ENCODE measurements at regions not wholly inside any gene's neighbourhood (a gene's known extent, or its start where the extent isn't known, plus 50 kb on each side); places are given as distances from the start of the nearest gene placed in this dataset.

- POLR2A ChIA-PET = no interaction called here
- CTCF ChIA-PET = no interaction called here
- no peak for TF ChIP-seq ZSCAN23 (tag by site-specific recombination; IDR thresholded peaks at IDR 0.05)
- no peak for TF ChIP-seq GFI1B (tag by site-specific recombination; IDR thresholded peaks at IDR 0.05)
- TF ChIP-seq OVOL3 (tag by site-specific recombination; IDR thresholded peaks at IDR 0.05) = no peak
- TF ChIP-seq ZNF266 (tag by site-specific recombination; IDR thresholded peaks at IDR 0.05; ENCODE audit: low read depth) = no peak
- no peak for TF ChIP-seq BCL6B (tag by site-specific recombination; IDR thresholded peaks at IDR 0.05)
- no peak for TF ChIP-seq PRDM4 (tag by site-specific recombination; IDR thresholded peaks at IDR 0.05)
- TF ChIP-seq GLI2 (tag by site-specific recombination; IDR thresholded peaks at IDR 0.05; ENCODE audit: borderline replicate concordance, low read depth) = no peak
- no peak for TF ChIP-seq ZBTB21 (tag by site-specific recombination; IDR thresholded peaks at IDR 0.05)
- no peak for TF ChIP-seq ZNF239 (tag by site-specific recombination; IDR thresholded peaks at IDR 0.05)
- no peak for TF ChIP-seq IKZF3 (tag by site-specific recombination; IDR thresholded peaks at IDR 0.05)
- H3K27ac ChIP-seq (ENCODE audit: extremely low read depth, low read depth, low read length) = no peak overlapping the region
- no peaks in the 10 kb centered on the region for H3K4me1 ChIP-seq (ENCODE audit: control insufficient read depth, insufficient read depth, low read length)
- H3K4me3 ChIP-seq (ENCODE audit: low read depth, low read length) = no peak overlapping the region
- no peaks in the 10 kb centered on the region for H3K9me3 ChIP-seq (ENCODE audit: control insufficient read depth, insufficient read depth, low read depth, low read length)
- no peaks in the 10 kb centered on the region for H3K36me3 ChIP-seq (ENCODE audit: control insufficient read depth in 2 of 2, insufficient read depth in 1 of 2, low read length in 2 of 2)
Measured at GRCh38 chr13:55617241-55617640, 1523.5 kb upstream of the PRR20A start.

GRCh38 chr13:55627221-55627620, 1513.5 kb upstream of the PRR20A start:
- H3K4me1 ChIP-seq (ENCODE audit: control insufficient read depth, insufficient read depth, low read length) = no peaks in the 10 kb centered on the region
- POLR2A ChIA-PET = no interaction called here
- TF ChIP-seq ZNF558 (tag by site-specific recombination; IDR thresholded peaks at IDR 0.05) = no peak
- TF ChIP-seq ZNF791 (tag by site-specific recombination; IDR thresholded peaks at IDR 0.05) = no peak
- no peak for TF ChIP-seq TCF7L2 (IDR thresholded peaks at IDR 0.05; ENCODE audit: borderline replicate concordance, low read depth, low read length)
- no peak for TF ChIP-seq ZNF830 (tag by site-specific recombination; IDR thresholded peaks at IDR 0.05; ENCODE audit: low read depth)
- no peak for TF ChIP-seq ZNF501 (tag by site-specific recombination; IDR thresholded peaks at IDR 0.05)
- TF ChIP-seq OSR2 (tag by site-specific recombination; IDR thresholded peaks at IDR 0.05) = no peak
- TF ChIP-seq ZSCAN4 (tag by site-specific recombination; IDR thresholded peaks at IDR 0.05) = no peak
- TF ChIP-seq ZNF175 (tag by site-specific recombination; IDR thresholded peaks at IDR 0.05) = no peak
- no peak for TF ChIP-seq EGR2 (tag by site-specific recombination; IDR thresholded peaks at IDR 0.05; ENCODE audit: low read depth)
- no peak for TF ChIP-seq ZNF398 (tag by site-specific recombination; IDR thresholded peaks at IDR 0.05)
- no peaks in the 10 kb centered on the region for H3K9me3 ChIP-seq (ENCODE audit: control insufficient read depth, insufficient read depth, low read depth, low read length)
- no peak overlapping the region for H3K4me3 ChIP-seq (ENCODE audit: low read depth, low read length)
- H3K36me3 ChIP-seq (ENCODE audit: control insufficient read depth in 2 of 2, insufficient read depth in 1 of 2, low read length in 2 of 2) = no peaks in the 10 kb centered on the region
- no peak overlapping the region for H3K27ac ChIP-seq (ENCODE audit: extremely low read depth, low read depth, low read length)
- CTCF ChIA-PET = no interaction called here
